H1 (cell line): ENCODE measurements at regions not wholly inside any gene's neighbourhood (a gene's known extent, or its start where the extent isn't known, plus 50 kb on each side); places are given as distances from the start of the nearest gene placed in this dataset.

Source experiments
- CTCF ChIA-PET: fragments of 300-600 bp; sonication (Branson Sonifier 250); formaldehyde crosslinking; loops from one replicate; lab custom pipeline; 2021; ENCODE audit not compliant: partially characterized antibody; lab: Charles Lee
- POLR2A ChIA-PET: fragments of 300-600 bp; sonication (Branson Sonifier 250); formaldehyde crosslinking; loops from one replicate; lab custom pipeline; 2021; ENCODE audit warnings: inconsistent platforms; ENCODE audit not compliant: partially characterized antibody; lab: Charles Lee
- DNase-seq, 2 experiments: peaks; one replicate each; pipeline versions ENCODE4 v3.0.0 to v3.0.0-alpha.2; 2010 to 2022; ENCODE audit warnings: low spot score in 2 of 2, low read depth in 1 of 2, mixed read lengths in 1 of 2
- FAIRE-seq: peaks from 2 replicates; lab custom pipeline; 2011; peaks lifted over from hg19 to GRCh38; lab: Jason Lieb, UNC
- H2AFZ ChIP-seq: 2 replicates; pipeline ENCODE4 v1.8.1; 2012; ENCODE audit warnings: low read length, inconsistent platforms
- H2AK5ac ChIP-seq: 2 replicates; pipeline ENCODE4 v1.6.1; 2013; ENCODE audit warnings: low read depth, low read length
- H2BK120ac ChIP-seq: replicated peaks from 2 replicates; pipeline ENCODE3; 2013; ENCODE audit warnings: low read depth, low read length, inconsistent platforms
- H2BK12ac ChIP-seq: 2 replicates; pipeline ENCODE4 v1.6.1; 2013; ENCODE audit warnings: low read depth, low read length
- H2BK15ac ChIP-seq: 2 replicates; pipeline ENCODE4 v1.6.1; 2013; ENCODE audit warnings: low read length
- H2BK20ac ChIP-seq: 2 replicates; pipeline ENCODE4 v1.6.1; 2013; ENCODE audit warnings: low read length
- H2BK5ac ChIP-seq: 2 replicates; pipeline ENCODE4 v1.6.1; 2013; ENCODE audit warnings: low read depth, low read length
- H3K14ac ChIP-seq: 2 replicates; pipeline ENCODE4 v1.6.1; 2013; ENCODE audit warnings: inconsistent platforms; ENCODE audit not compliant: insufficient read length
- H3K18ac ChIP-seq: 2 replicates; pipeline ENCODE4 v1.6.1; 2013; ENCODE audit warnings: low read length; ENCODE audit errors: extremely low read depth
- H3K23ac ChIP-seq: 2 replicates; pipeline ENCODE4 v1.6.1; 2013; ENCODE audit warnings: inconsistent platforms; ENCODE audit not compliant: insufficient read length
- H3K23me2 ChIP-seq: 2 replicates; pipeline ENCODE4 v1.6.1; 2013; ENCODE audit warnings: low read depth, low read length
- H3K27ac ChIP-seq: 2 replicates; pipeline ENCODE4 v1.6.1; 2011; ENCODE audit warnings: low read depth, low read length, inconsistent platforms
- H3K27me3 ChIP-seq, 4 experiments: replicated peaks in 1 of 4; 1 replicate in 1 of 4; 2 replicates in 3 of 4; pipeline versions ENCODE4 v1.6.1 to v1.8.1; 2011 to 2013; ENCODE audit warnings: low read length in 3 of 4, mild to moderate bottlenecking in 3 of 4, inconsistent platforms in 2 of 4, mixed read lengths in 2 of 4, moderate library complexity in 1 of 4; ENCODE audit not compliant: control insufficient read depth in 3 of 4, insufficient read depth in 3 of 4; ENCODE audit errors: extremely low read depth in 1 of 4
- H3K36me3 ChIP-seq, 4 experiments: 2 replicates each; pipeline versions ENCODE4 v1.6.1 to v1.8.1; 2011 to 2013; ENCODE audit warnings: mild to moderate bottlenecking in 4 of 4, low read length in 3 of 4, moderate library complexity in 2 of 4, control low read depth in 1 of 4, inconsistent platforms in 1 of 4; ENCODE audit not compliant: insufficient read depth in 4 of 4, control insufficient read depth in 2 of 4
- H3K4ac ChIP-seq: replicated peaks from 2 replicates; pipeline ENCODE3; 2013; ENCODE audit warnings: low read length, low read depth, mixed read lengths, inconsistent platforms; ENCODE audit not compliant: insufficient read length
- H3K4me1 ChIP-seq, 4 experiments: replicated peaks in 1 of 4; 1 replicate in 1 of 4; 2 replicates in 3 of 4; pipeline versions ENCODE4 v1.6.1 to v1.8.1; 2011 to 2013; ENCODE audit warnings: low read length in 3 of 4, inconsistent platforms in 2 of 4, mixed read lengths in 1 of 4; ENCODE audit not compliant: insufficient read depth in 4 of 4, control insufficient read depth in 3 of 4
- H3K4me2 ChIP-seq, 2 experiments: 2 replicates each; pipeline versions ENCODE4 v1.6.1 to v1.8.1; 2011 to 2013; ENCODE audit warnings: low read depth in 2 of 2, low read length in 2 of 2, control low read depth in 1 of 2, inconsistent platforms in 1 of 2, mild to moderate bottlenecking in 1 of 2; ENCODE audit not compliant: insufficient read depth in 1 of 2
- H3K4me3 ChIP-seq, 4 experiments: fragments of 200-600, 300-600 bp in 1 of 4; sonication (generic), shearing (Covaris generic), sonication (Bioruptor Twin) in 1 of 4; 2 replicates each; pipeline versions ENCODE4 v1.5.1 to v1.8.1; 2011 to 2016; ENCODE audit warnings: low read length in 4 of 4, low read depth in 3 of 4, control low read depth in 2 of 4, inconsistent platforms in 2 of 4, mild to moderate bottlenecking in 2 of 4, mixed read lengths in 1 of 4, moderate library complexity in 1 of 4; ENCODE audit not compliant: insufficient read depth in 2 of 4; ENCODE audit errors: extremely low read depth in 1 of 4
- H3K56ac ChIP-seq: replicated peaks from 2 replicates; pipeline ENCODE3; 2013; ENCODE audit warnings: low read depth, mild to moderate bottlenecking, mixed read lengths, low read length, inconsistent platforms; ENCODE audit not compliant: insufficient read length
- H3K79me1 ChIP-seq: 2 replicates; pipeline ENCODE4 v1.6.1; 2013; ENCODE audit warnings: low read depth, low read length, control low read depth
- H3K79me2 ChIP-seq, 2 experiments: 2 replicates each; pipeline versions ENCODE4 v1.6.1 to v1.8.1; 2012 to 2013; ENCODE audit warnings: low read length in 2 of 2, mild to moderate bottlenecking in 2 of 2, inconsistent platforms in 1 of 2; ENCODE audit not compliant: insufficient read depth in 2 of 2, control insufficient read depth in 1 of 2
- H3K9ac ChIP-seq, 4 experiments: replicated peaks in 1 of 4; 1 replicate in 1 of 4; 2 replicates in 3 of 4; pipeline versions ENCODE4 v1.6.1 to v1.8.1; 2011 to 2013; ENCODE audit warnings: low read depth in 3 of 4, low read length in 3 of 4, control low read depth in 2 of 4, mild to moderate bottlenecking in 2 of 4, moderate library complexity in 2 of 4, inconsistent platforms in 1 of 4; ENCODE audit errors: extremely low read depth in 1 of 4
- H3K9me3 ChIP-seq, 2 experiments: 2 replicates each; pipeline versions ENCODE4 v1.6.1 to v1.8.1; 2012 to 2013; ENCODE audit warnings: mild to moderate bottlenecking in 2 of 2, moderate library complexity in 2 of 2, control low read depth in 1 of 2, inconsistent platforms in 1 of 2, low read depth in 1 of 2, low read length in 1 of 2, mixed read lengths in 1 of 2; ENCODE audit not compliant: insufficient read depth in 2 of 2
- H4K20me1 ChIP-seq, 2 experiments: replicated peaks in 1 of 2; 2 replicates each; pipeline versions ENCODE3 to v1.8.1; 2011 to 2013; ENCODE audit warnings: inconsistent platforms in 2 of 2, low read length in 2 of 2, mild to moderate bottlenecking in 1 of 2; ENCODE audit not compliant: insufficient read depth in 2 of 2, control insufficient read depth in 1 of 2
- H4K5ac ChIP-seq: 2 replicates; pipeline ENCODE4 v1.6.1; 2013; ENCODE audit warnings: low read length, low read depth, mixed read lengths, inconsistent platforms; ENCODE audit not compliant: insufficient read length
- H4K8ac ChIP-seq: 2 replicates; pipeline ENCODE4 v1.8.0; 2013; ENCODE audit warnings: mild to moderate bottlenecking, moderate library complexity, low read length, inconsistent platforms; ENCODE audit not compliant: insufficient read depth; ENCODE audit errors: extremely low read depth
- H4K91ac ChIP-seq: replicated peaks from 2 replicates; pipeline ENCODE3; 2013; ENCODE audit warnings: low read length, mixed read lengths, inconsistent platforms; ENCODE audit not compliant: insufficient read length
- ASH2L ChIP-seq: fragments of 200-600, 300-600 bp; sonication (generic); IDR thresholded peaks from one replicate; pipeline ENCODE4 v1.7.1; 2017; ENCODE audit warnings: low read length
- CHD1 ChIP-seq: IDR thresholded peaks from 2 replicates; pipeline ENCODE4 v1.6.1; 2012; ENCODE audit warnings: low read depth, low read length, improper control_type of control experiment
- EGR1 ChIP-seq: IDR thresholded peaks from 2 replicates; pipeline ENCODE4 v1.6.1; 2011; ENCODE audit warnings: low read depth, low read length, borderline replicate concordance
- EP300 ChIP-seq, 2 experiments: IDR thresholded peaks; 1 replicate in 1 of 2; 2 replicates in 1 of 2; pipeline ENCODE4 v1.6.1; 2011 to 2012; ENCODE audit warnings: low read depth in 2 of 2, low read length in 2 of 2, mild to moderate bottlenecking in 2 of 2, borderline replicate concordance in 1 of 2, inconsistent platforms in 1 of 2, moderate library complexity in 1 of 2
- EZH2 ChIP-seq: fragments of 200-600 bp; sonication (generic); IDR thresholded peaks from 2 replicates; pipeline ENCODE4 v1.7.1; 2012; ENCODE audit warnings: low read depth, mild to moderate bottlenecking, moderate library complexity, low read length, inconsistent platforms; ENCODE audit not compliant: severe bottlenecking
- FOSL1 ChIP-seq: IDR thresholded peaks from 2 replicates; pipeline ENCODE4 v1.6.1; 2011; ENCODE audit warnings: mild to moderate bottlenecking, low read depth, low read length, moderate library complexity; ENCODE audit not compliant: insufficient read depth
- KDM4A ChIP-seq: IDR thresholded peaks from one replicate; pipeline ENCODE4 v1.7.1; 2012; ENCODE audit warnings: low read depth, mild to moderate bottlenecking, moderate library complexity, low read length, inconsistent platforms; ENCODE audit not compliant: severe bottlenecking
- KDM5A ChIP-seq: fragments of 200-600 bp; IDR thresholded peaks from 2 replicates; pipeline ENCODE4 v1.7.1; 2012; ENCODE audit warnings: mild to moderate bottlenecking, low read length, inconsistent platforms, mixed read lengths
- PHF8 ChIP-seq: fragments of 200-600 bp; sonication (generic); conservative IDR thresholded peaks from 2 replicates; pipeline ENCODE4 v1.7.1; 2012; ENCODE audit warnings: low read depth, mild to moderate bottlenecking, inconsistent platforms, low read length, moderate library complexity
- POLR2AphosphoS5 ChIP-seq: IDR thresholded peaks from 2 replicates; pipeline ENCODE4 v1.6.1; 2011; ENCODE audit warnings: low read depth, low read length
- SIN3A ChIP-seq, 2 experiments: IDR thresholded peaks in 1 of 2; conservative IDR thresholded peaks in 1 of 2; 2 replicates each; pipeline ENCODE4 v1.6.1; 2011 to 2012; ENCODE audit warnings: low read length in 2 of 2, improper control_type of control experiment in 1 of 2, low read depth in 1 of 2, mild to moderate bottlenecking in 1 of 2
- SP4 ChIP-seq: IDR thresholded peaks from 2 replicates; pipeline ENCODE4 v1.6.1; 2012; ENCODE audit warnings: low read length, inconsistent platforms
- TAF7 ChIP-seq: optimal IDR thresholded peaks from 2 replicates; pipeline ENCODE3; 2011; ENCODE audit warnings: low read depth, mild to moderate bottlenecking, inconsistent platforms, low read length, moderate library complexity, borderline replicate concordance
- WGBS, 2 experiments: shearing (Covaris generic) in 1 of 2; methylation state at CpG; one replicate each; pipeline versions ENCODE4 v1.1.6 to v1.1.7; 2013 to 2015; ENCODE audit warnings: low lambda C conversion rate in 2 of 2, mixed read lengths in 2 of 2, inconsistent platforms in 1 of 2, low coverage in 1 of 2, missing lambda C conversion rate in 1 of 2; ENCODE audit not compliant: insufficient replicate concordance in 2 of 2, insufficient coverage in 1 of 2, insufficient read length in 1 of 2; ENCODE audit errors: extremely low coverage in 1 of 2, missing lambda C conversion rate in 1 of 2; 5-methylcytosine and 5-hydroxymethylcytosine counted together

- no peaks in the 10 kb centered on the region for H3K36me3 ChIP-seq
- H3K27ac ChIP-seq: no peak overlapping the region
- H2BK12ac ChIP-seq: no peak overlapping the region
- no peak overlapping the region for H3K14ac ChIP-seq
- FAIRE-seq (no peak), DNase-seq (no peak)
- no peak overlapping the region for H2AFZ ChIP-seq
- no peak overlapping the region for H2AK5ac ChIP-seq
- H3K56ac ChIP-seq: no peak overlapping the region
- no peak overlapping the region for H3K23ac ChIP-seq
- H3K79me2 ChIP-seq: no peaks in the 10 kb centered on the region
- no peaks in the 10 kb centered on the region for H3K79me1 ChIP-seq
- no peak overlapping the region for H3K9ac ChIP-seq
- no peak overlapping the region for H3K18ac ChIP-seq
- 89% methylated on average over 1 of the region's 1 CpG; no CpG with 5 or more reads in 1 of the 2 experiments for WGBS, 2 experiments
- no peak overlapping the region for H4K8ac ChIP-seq
- no peak overlapping the region for H3K4ac ChIP-seq
- no peaks in the 10 kb centered on the region for H3K4me1 ChIP-seq
- H2BK120ac ChIP-seq: no peak overlapping the region
- no peaks in the 10 kb centered on the region for H3K9me3 ChIP-seq
- no peak overlapping the region for H4K91ac ChIP-seq
- H3K4me2 ChIP-seq: no peak overlapping the region
- H3K27me3 ChIP-seq: no peaks in the 10 kb centered on the region
- no peak overlapping the region for H4K5ac ChIP-seq
- no peaks in the 10 kb centered on the region for H4K20me1 ChIP-seq
- no peak overlapping the region for H3K4me3 ChIP-seq
- no peak overlapping the region for H2BK20ac ChIP-seq
- POLR2A ChIA-PET: no interaction called here
- no peak overlapping the region for H2BK5ac ChIP-seq
- no peaks in the 10 kb centered on the region for H3K23me2 ChIP-seq
- no peak overlapping the region for H2BK15ac ChIP-seq
- CTCF ChIA-PET: interaction anchor here (0.8 kb wide), 1 partner anchor 261 kb away, joined by 4 read pairs; no protein-coding TSS in a partner anchor
- TF ChIP-seq CHD1 (no peak), FOSL1 (no peak), SIN3A (conservative IDR thresholded peaks at IDR 0.05 in 1 of 2, IDR thresholded peaks at IDR 0.05 in 1 of 2; ENCODE audit: low read depth in 1 of 2, low read length in 2 of 2) (no peak), TAF7 (no peak), KDM4A (no peak), EGR1 (no peak), EP300 (IDR thresholded peaks at IDR 0.05; ENCODE audit: borderline replicate concordance in 1 of 2, low read depth in 2 of 2, low read length in 2 of 2) (no peak), EZH2 (no peak), POLR2AphosphoS5 (no peak), ASH2L (no peak), PHF8 (no peak), SP4 (no peak), KDM5A (no peak)
Measured at GRCh38 chr6:113750151-113750855, 106.8 kb upstream of the MARCKS start.
